ENCODE measurements at regions not wholly inside any gene's neighbourhood (a gene's known extent, or its start where the extent isn't known, plus 50 kb on each side); places are given as distances from the start of the nearest gene placed in this dataset.
"Not testable (repeated sequence)": the region's sequence is repeated elsewhere in the genome, so short reads cannot be mapped to it uniquely, and the experiment has no call there.

GRCh38 chr12:73226593-73226992 is 954.4 kb downstream of the TRHDE start:
- H3K9ac ChIP-seq (ENCODE audit: low read length): no peak overlapping the region
- H3K27me3 ChIP-seq (ENCODE audit: control insufficient read depth, insufficient read depth, low read length): no peaks in the 10 kb centered on the region
- H3K36me3 ChIP-seq (ENCODE audit: control insufficient read depth, insufficient read depth, low read length): no peaks in the 10 kb centered on the region
- no peak overlapping the region; the same call in 1 of the 2 replicates for H3K27ac ChIP-seq (ENCODE audit: low read depth, low read length)
- no peaks in the 10 kb centered on the region for H3K9me3 ChIP-seq (ENCODE audit: control insufficient read depth, insufficient read depth, low read depth, low read length)
- no peak overlapping the region for H3K4me3 ChIP-seq (ENCODE audit: low read depth, low read length)
- no peaks in the 10 kb centered on the region for H3K4me1 ChIP-seq (ENCODE audit: control insufficient read depth, insufficient read depth, low read length)

GRCh38 chr12:73228828-73229227 is 956.7 kb downstream of the TRHDE start:
- H3K36me3 ChIP-seq (ENCODE audit: control insufficient read depth, insufficient read depth, low read length); H3K9ac ChIP-seq (ENCODE audit: low read length); H3K9me3 ChIP-seq (ENCODE audit: control insufficient read depth, insufficient read depth, low read depth, low read length); H3K4me1 ChIP-seq (ENCODE audit: control insufficient read depth, insufficient read depth, low read length); H3K27ac ChIP-seq (ENCODE audit: low read depth, low read length); H3K27me3 ChIP-seq (ENCODE audit: control insufficient read depth, insufficient read depth, low read length); H3K4me3 ChIP-seq (ENCODE audit: low read depth, low read length): not testable (repeated sequence)

GRCh38 chr12:73235387-73235786 is 963.2 kb downstream of the TRHDE start:
- no peaks in the 10 kb centered on the region for H3K36me3 ChIP-seq (ENCODE audit: control insufficient read depth, insufficient read depth, low read length)
- no peaks in the 10 kb centered on the region for H3K4me1 ChIP-seq (ENCODE audit: control insufficient read depth, insufficient read depth, low read length)
- no peak overlapping the region for H3K9ac ChIP-seq (ENCODE audit: low read length)
- H3K27me3 ChIP-seq (ENCODE audit: control insufficient read depth, insufficient read depth, low read length): no peaks in the 10 kb centered on the region
- H3K9me3 ChIP-seq (ENCODE audit: control insufficient read depth, insufficient read depth, low read depth, low read length): no peaks in the 10 kb centered on the region; the same call in 1 of the 2 replicates
- no peak overlapping the region for H3K27ac ChIP-seq (ENCODE audit: low read depth, low read length)
- no peak overlapping the region for H3K4me3 ChIP-seq (ENCODE audit: low read depth, low read length)

- Histone ChIP-seq H3K4me1 (ENCODE audit: control insufficient read depth, insufficient read depth, low read length) (no peaks in the 10 kb centered on the region), H3K4me3 (ENCODE audit: low read depth, low read length) (no peak overlapping the region), H3K27me3 (ENCODE audit: control insufficient read depth, insufficient read depth, low read length) (no peaks in the 10 kb centered on the region), H3K9ac (ENCODE audit: low read length) (no peak overlapping the region), H3K27ac (ENCODE audit: low read depth, low read length) (no peak overlapping the region), H3K9me3 (ENCODE audit: control insufficient read depth, insufficient read depth, low read depth, low read length) (no peaks in the 10 kb centered on the region), H3K36me3 (ENCODE audit: control insufficient read depth, insufficient read depth, low read length) (no peaks in the 10 kb centered on the region)
These were observed 967.9 kb downstream of the TRHDE start for GRCh38 chr12:73240110-73240509.

- Histone ChIP-seq H3K27me3 (ENCODE audit: control insufficient read depth, insufficient read depth, low read length) (no peaks in the 10 kb centered on the region), H3K4me3 (ENCODE audit: low read depth, low read length) (no peak overlapping the region), H3K27ac (ENCODE audit: low read depth, low read length) (no peak overlapping the region)
These were observed 990.7 kb downstream of the TRHDE start for GRCh38 chr12:73262788-73263381.

GRCh38 chr12:73266206-73266605 is 994.0 kb downstream of the TRHDE start:
- Histone ChIP-seq H3K4me3 (ENCODE audit: low read depth, low read length) (no peak overlapping the region), H3K27me3 (ENCODE audit: control insufficient read depth, insufficient read depth, low read length) (no peaks in the 10 kb centered on the region), H3K9me3 (ENCODE audit: control insufficient read depth, insufficient read depth, low read depth, low read length) (peaks cover 16% of the 10 kb centered on the region; the same call in 1 of the 2 replicates), H3K36me3 (ENCODE audit: control insufficient read depth, insufficient read depth, low read length) (no peaks in the 10 kb centered on the region), H3K9ac (ENCODE audit: low read length) (no peak overlapping the region), H3K4me1 (ENCODE audit: control insufficient read depth, insufficient read depth, low read length) (no peaks in the 10 kb centered on the region), H3K27ac (ENCODE audit: low read depth, low read length) (no peak overlapping the region)

More at GRCh38 chr12:73262788-73263381, 990.7 kb downstream of the TRHDE start:
- Histone ChIP-seq H3K9ac (ENCODE audit: low read length) (no peak overlapping the region), H3K36me3 (ENCODE audit: control insufficient read depth, insufficient read depth, low read length) (no peaks in the 10 kb centered on the region), H3K9me3 (ENCODE audit: control insufficient read depth, insufficient read depth, low read depth, low read length) (peaks cover 7% of the 10 kb centered on the region; the same call in 1 of the 2 replicates), H3K4me1 (ENCODE audit: control insufficient read depth, insufficient read depth, low read length) (no peaks in the 10 kb centered on the region)

- no peaks in the 10 kb centered on the region for H3K27me3 ChIP-seq (ENCODE audit: control insufficient read depth, insufficient read depth, low read length)
- no peak overlapping the region for H3K27ac ChIP-seq (ENCODE audit: low read depth, low read length)
- no peaks in the 10 kb centered on the region for H3K36me3 ChIP-seq (ENCODE audit: control insufficient read depth, insufficient read depth, low read length)
- peaks cover 2% of the 10 kb centered on the region; the same call in 1 of the 2 replicates for H3K4me1 ChIP-seq (ENCODE audit: control insufficient read depth, insufficient read depth, low read length)
- no peak overlapping the region for H3K9ac ChIP-seq (ENCODE audit: low read length)
- no peak overlapping the region for H3K4me3 ChIP-seq (ENCODE audit: low read depth, low read length)
- no peaks in the 10 kb centered on the region for H3K9me3 ChIP-seq (ENCODE audit: control insufficient read depth, insufficient read depth, low read depth, low read length)
These were observed 1002.8 kb downstream of the TRHDE start for GRCh38 chr12:73274976-73275375.

GRCh38 chr12:73277971-73278370 is 1005.8 kb downstream of the TRHDE start:
- Histone ChIP-seq H3K9ac (ENCODE audit: low read length) (no peak overlapping the region), H3K4me1 (ENCODE audit: control insufficient read depth, insufficient read depth, low read length) (peaks cover 2% of the 10 kb centered on the region; the same call in 1 of the 2 replicates), H3K9me3 (ENCODE audit: control insufficient read depth, insufficient read depth, low read depth, low read length) (no peaks in the 10 kb centered on the region), H3K36me3 (ENCODE audit: control insufficient read depth, insufficient read depth, low read length) (no peaks in the 10 kb centered on the region), H3K4me3 (ENCODE audit: low read depth, low read length) (no peak overlapping the region), H3K27me3 (ENCODE audit: control insufficient read depth, insufficient read depth, low read length) (no peaks in the 10 kb centered on the region), H3K27ac (ENCODE audit: low read depth, low read length) (no peak overlapping the region)

GRCh38 chr12:73301530-73301929 is 1029.4 kb downstream of the TRHDE start:
- H3K4me1 ChIP-seq (ENCODE audit: control insufficient read depth, insufficient read depth, low read length): no peaks in the 10 kb centered on the region

GRCh38 chr12:73307260-73307659 is 1035.1 kb downstream of the TRHDE start:
- no peaks in the 10 kb centered on the region for H3K36me3 ChIP-seq (ENCODE audit: control insufficient read depth, insufficient read depth, low read length)
- H3K9ac ChIP-seq (ENCODE audit: low read length): no peak overlapping the region
- no peak overlapping the region for H3K27ac ChIP-seq (ENCODE audit: low read depth, low read length)
- H3K4me3 ChIP-seq (ENCODE audit: low read depth, low read length): no peak overlapping the region
- H3K9me3 ChIP-seq (ENCODE audit: control insufficient read depth, insufficient read depth, low read depth, low read length): no peaks in the 10 kb centered on the region
- no peaks in the 10 kb centered on the region for H3K4me1 ChIP-seq (ENCODE audit: control insufficient read depth, insufficient read depth, low read length)
- no peaks in the 10 kb centered on the region for H3K27me3 ChIP-seq (ENCODE audit: control insufficient read depth, insufficient read depth, low read length)

More at GRCh38 chr12:73301530-73301929, 1029.4 kb downstream of the TRHDE start:
- H3K4me3 ChIP-seq (ENCODE audit: low read depth, low read length): no peak overlapping the region
- no peaks in the 10 kb centered on the region for H3K27me3 ChIP-seq (ENCODE audit: control insufficient read depth, insufficient read depth, low read length)
- H3K9me3 ChIP-seq (ENCODE audit: control insufficient read depth, insufficient read depth, low read depth, low read length): no peaks in the 10 kb centered on the region
- no peak overlapping the region for H3K27ac ChIP-seq (ENCODE audit: low read depth, low read length)
- no peak overlapping the region for H3K9ac ChIP-seq (ENCODE audit: low read length)
- no peaks in the 10 kb centered on the region for H3K36me3 ChIP-seq (ENCODE audit: control insufficient read depth, insufficient read depth, low read length)

- Histone ChIP-seq H3K9ac (ENCODE audit: low read length) (no peak overlapping the region), H3K4me3 (ENCODE audit: low read depth, low read length) (no peak overlapping the region), H3K27me3 (ENCODE audit: control insufficient read depth, insufficient read depth, low read length) (no peaks in the 10 kb centered on the region), H3K9me3 (ENCODE audit: control insufficient read depth, insufficient read depth, low read depth, low read length) (no peaks in the 10 kb centered on the region), H3K27ac (ENCODE audit: low read depth, low read length) (no peak overlapping the region), H3K4me1 (ENCODE audit: control insufficient read depth, insufficient read depth, low read length) (no peaks in the 10 kb centered on the region), H3K36me3 (ENCODE audit: control insufficient read depth, insufficient read depth, low read length) (no peaks in the 10 kb centered on the region)
These were observed 1035.9 kb downstream of the TRHDE start for GRCh38 chr12:73308079-73308478.

Measured in HUES6 (cell line).